ENCODE measurements at regions not wholly inside any gene's neighbourhood (a gene's known extent, or its start where the extent isn't known, plus 50 kb on each side); places are given as distances from the start of the nearest gene placed in this dataset.

GRCh38 chr1:209493559-209493958 is 90.0 kb upstream of the CAMK1G start:
- Histone ChIP-seq H3K79me2 (replicated peaks; ENCODE audit: insufficient read depth, low read length) (no peaks in the 10 kb centered on the region), H3K4me2 (ENCODE audit: low read length) (no peak overlapping the region), H3K36me3 (ENCODE audit: insufficient read depth, low read length) (no peaks in the 10 kb centered on the region), H3K9me3 (ENCODE audit: low read length) (no peaks in the 10 kb centered on the region), H3F3A (ENCODE audit: insufficient read depth, low read length, poor library complexity, severe bottlenecking) (no peaks in the 10 kb centered on the region), H3K27ac (ENCODE audit: low read length) (no peak overlapping the region), H4K20me1 (ENCODE audit: insufficient read depth) (no peaks in the 10 kb centered on the region), H3K9me2 (ENCODE audit: insufficient read depth, low read length) (no peaks in the 10 kb centered on the region), H3K9ac (ENCODE audit: low read length) (no peak overlapping the region), H3K4me3 (ENCODE audit: low read length) (no peak overlapping the region), H3K27me3 (ENCODE audit: insufficient read depth, low read depth, low read length) (no peaks in the 10 kb centered on the region), H2AFZ (ENCODE audit: low read depth, low read length) (no peak overlapping the region)
- TF ChIP-seq RAD21 (conservative IDR thresholded peaks at IDR 0.05), result no peak

- H3K79me2 ChIP-seq (replicated peaks; ENCODE audit: insufficient read depth, low read length), result no peaks in the 10 kb centered on the region
- TF ChIP-seq REST (IDR thresholded peaks at IDR 0.05; ENCODE audit: borderline replicate concordance), result no peak
- TF ChIP-seq POLR2AphosphoS5 (IDR thresholded peaks at IDR 0.05), result no peak
- TF ChIP-seq CTCF (IDR thresholded peaks at IDR 0.05; ENCODE audit: poor library complexity, severe bottlenecking), result no peak
- no peak for TF ChIP-seq MXI1 (conservative IDR thresholded peaks at IDR 0.05; ENCODE audit: poor library complexity, severe bottlenecking)
- no peak for TF ChIP-seq EP300 (conservative IDR thresholded peaks at IDR 0.05; ENCODE audit: poor library complexity, severe bottlenecking)
- no peak for TF ChIP-seq EZH2 (IDR thresholded peaks at IDR 0.05; ENCODE audit: borderline replicate concordance, insufficient read depth, low read length, poor library complexity, severe bottlenecking)
- no peak for TF ChIP-seq TAF1 (IDR thresholded peaks at IDR 0.05; ENCODE audit: low read depth)
- TF ChIP-seq SMC3 (conservative IDR thresholded peaks at IDR 0.05; ENCODE audit: poor library complexity), result no peak
- no peak for TF ChIP-seq RAD21 (conservative IDR thresholded peaks at IDR 0.05)
- H3K9me2 ChIP-seq (ENCODE audit: insufficient read depth, low read length), result no peaks in the 10 kb centered on the region
- no peak overlapping the region for H3K27ac ChIP-seq (ENCODE audit: low read length)
- no peak overlapping the region for H3K4me2 ChIP-seq (ENCODE audit: low read length)
- H3K27me3 ChIP-seq (ENCODE audit: insufficient read depth, low read depth, low read length), result no peaks in the 10 kb centered on the region
- H2AFZ ChIP-seq (ENCODE audit: low read depth, low read length), result no peak overlapping the region
- no peak overlapping the region for H3K4me3 ChIP-seq (ENCODE audit: low read length)
- no peaks in the 10 kb centered on the region for H4K20me1 ChIP-seq (ENCODE audit: insufficient read depth)
- no peaks in the 10 kb centered on the region for H3K36me3 ChIP-seq (ENCODE audit: insufficient read depth, low read length)
- H3K9ac ChIP-seq (ENCODE audit: low read length), result no peak overlapping the region
- H3K9me3 ChIP-seq (ENCODE audit: low read length), result no peaks in the 10 kb centered on the region
- no peaks in the 10 kb centered on the region for H3F3A ChIP-seq (ENCODE audit: insufficient read depth, low read length, poor library complexity, severe bottlenecking)
Measured at GRCh38 chr1:209497729-209498128, 85.8 kb upstream of the CAMK1G start.

- Histone ChIP-seq H3K9me2 (ENCODE audit: insufficient read depth, low read length) (no peaks in the 10 kb centered on the region), H3K9ac (ENCODE audit: low read length) (no peak overlapping the region), H4K20me1 (ENCODE audit: insufficient read depth) (no peaks in the 10 kb centered on the region), H3K27ac (ENCODE audit: low read length) (no peak overlapping the region), H2AFZ (ENCODE audit: low read depth, low read length) (no peak overlapping the region), H3K79me2 (replicated peaks; ENCODE audit: insufficient read depth, low read length) (no peaks in the 10 kb centered on the region), H3F3A (ENCODE audit: insufficient read depth, low read length, poor library complexity, severe bottlenecking) (no peaks in the 10 kb centered on the region), H3K4me2 (ENCODE audit: low read length) (no peak overlapping the region), H3K4me3 (ENCODE audit: low read length) (no peak overlapping the region), H3K27me3 (ENCODE audit: insufficient read depth, low read depth, low read length) (no peaks in the 10 kb centered on the region), H3K9me3 (ENCODE audit: low read length) (no peaks in the 10 kb centered on the region), H3K36me3 (ENCODE audit: insufficient read depth, low read length) (no peaks in the 10 kb centered on the region)
- no peak for TF ChIP-seq POLR2AphosphoS5 (IDR thresholded peaks at IDR 0.05)
- TF ChIP-seq RAD21 (conservative IDR thresholded peaks at IDR 0.05), result no peak
- TF ChIP-seq CTCF (IDR thresholded peaks at IDR 0.05; ENCODE audit: poor library complexity, severe bottlenecking), result no peak
- no peak for TF ChIP-seq EP300 (conservative IDR thresholded peaks at IDR 0.05; ENCODE audit: poor library complexity, severe bottlenecking)
- no peak for TF ChIP-seq REST (IDR thresholded peaks at IDR 0.05; ENCODE audit: borderline replicate concordance)
- no peak for TF ChIP-seq MXI1 (conservative IDR thresholded peaks at IDR 0.05; ENCODE audit: poor library complexity, severe bottlenecking)
- TF ChIP-seq TAF1 (IDR thresholded peaks at IDR 0.05; ENCODE audit: low read depth), result no peak
- no peak for TF ChIP-seq SMC3 (conservative IDR thresholded peaks at IDR 0.05; ENCODE audit: poor library complexity)
- no peak for TF ChIP-seq EZH2 (IDR thresholded peaks at IDR 0.05; ENCODE audit: borderline replicate concordance, insufficient read depth, low read length, poor library complexity, severe bottlenecking)
Measured at GRCh38 chr1:209500993-209501392, 82.5 kb upstream of the CAMK1G start.
